H1 (cell line): ENCODE measurements at regions not wholly inside any gene's neighbourhood (a gene's known extent, or its start where the extent isn't known, plus 50 kb on each side); places are given as distances from the start of the nearest gene placed in this dataset.

Experiments
- CEBPB ChIP-seq: IDR thresholded peaks from 2 replicates; pipeline ENCODE4 v1.6.1; 2012; ENCODE audit warnings: low read depth, low read length
- JUND ChIP-seq: IDR thresholded peaks from 2 replicates; pipeline ENCODE4 v1.6.1; 2011; ENCODE audit warnings: mild to moderate bottlenecking, improper control_type of control experiment, low read length
- POLR2AphosphoS5 ChIP-seq: IDR thresholded peaks from 2 replicates; pipeline ENCODE4 v1.6.1; 2011; ENCODE audit warnings: low read depth, low read length
- RBBP5 ChIP-seq: IDR thresholded peaks from 2 replicates; pipeline ENCODE4 v1.7.1; 2012; ENCODE audit warnings: low read depth, mild to moderate bottlenecking, inconsistent platforms, low read length, moderate library complexity, borderline replicate concordance
- SIN3A ChIP-seq, 2 experiments: IDR thresholded peaks in 1 of 2; conservative IDR thresholded peaks in 1 of 2; 2 replicates each; pipeline ENCODE4 v1.6.1; 2011 to 2012; ENCODE audit warnings: low read length in 2 of 2, improper control_type of control experiment in 1 of 2, low read depth in 1 of 2, mild to moderate bottlenecking in 1 of 2

GRCh38 chrX:45803383-45803921 lies 602.8 kb upstream of the DIPK2B start (continued):
- TF ChIP-seq SIN3A (conservative IDR thresholded peaks at IDR 0.05 in 1 of 2, IDR thresholded peaks at IDR 0.05 in 1 of 2; ENCODE audit: low read depth in 1 of 2, low read length in 2 of 2) (no peak), CEBPB (no peak), POLR2AphosphoS5 (no peak), RBBP5 (no peak), JUND (no peak)
